ENCODE measurements at regions not wholly inside any gene's neighbourhood (a gene's known extent, or its start where the extent isn't known, plus 50 kb on each side); places are given as distances from the start of the nearest gene placed in this dataset.

GRCh38 chr6:148116001-148116400, 226.6 kb upstream of the SASH1 start:
- no peak overlapping the region for H2AFZ ChIP-seq (ENCODE audit: low read length)
- H3K4me2 ChIP-seq (ENCODE audit: low read depth, low read length, poor library complexity, severe bottlenecking): no peak overlapping the region
- no peaks in the 10 kb centered on the region for H3K79me2 ChIP-seq (ENCODE audit: low read length)
- H3K4me3 ChIP-seq (ENCODE audit: low read length): no peak overlapping the region
- no peaks in the 10 kb centered on the region for H4K20me1 ChIP-seq (ENCODE audit: insufficient read depth, low read depth, low read length)
- no peaks in the 10 kb centered on the region for H3K27me3 ChIP-seq (ENCODE audit: low read length)
- no peaks in the 10 kb centered on the region for H3K9me3 ChIP-seq (ENCODE audit: low read length)
- H3K27ac ChIP-seq (ENCODE audit: low read length): no peak overlapping the region
- no peak for DNase-seq
- no peaks in the 10 kb centered on the region for H3K4me1 ChIP-seq (ENCODE audit: low read length)
- no peaks in the 10 kb centered on the region for H3K36me3 ChIP-seq (ENCODE audit: insufficient read depth, low read length)
- H3K9ac ChIP-seq (ENCODE audit: low read length): no peak overlapping the region
- no peaks in the 10 kb centered on the region for H3K9me2 ChIP-seq (replicated peaks; ENCODE audit: insufficient read depth, low read length)

DNA sequence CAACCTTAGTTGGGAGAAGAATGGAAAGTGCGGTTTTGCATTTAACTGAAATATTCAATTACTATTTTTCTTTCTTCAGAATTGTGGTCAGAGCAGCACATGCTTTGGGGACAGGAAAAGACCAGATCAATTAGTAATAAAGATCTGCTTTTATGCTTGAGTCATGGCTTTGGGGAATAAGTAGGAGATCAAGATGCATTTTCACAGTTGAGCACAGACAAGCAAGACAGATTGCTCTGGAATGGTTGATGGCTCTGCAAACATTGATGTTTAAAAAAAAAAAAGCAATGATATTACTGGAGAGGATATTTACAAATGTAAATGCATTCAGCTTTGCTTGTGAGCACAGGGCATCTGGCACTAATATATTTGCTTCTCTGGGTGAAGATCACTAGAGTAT, 224.4 kb upstream of the SASH1 start:
- Histone ChIP-seq H3K4me1 (ENCODE audit: low read length) (no peaks in the 10 kb centered on the region), H3K27ac (ENCODE audit: low read length) (no peak overlapping the region), H3K9me2 (replicated peaks; ENCODE audit: insufficient read depth, low read length) (no peaks in the 10 kb centered on the region), H3K79me2 (ENCODE audit: low read length) (no peaks in the 10 kb centered on the region), H3K4me2 (ENCODE audit: low read depth, low read length, poor library complexity, severe bottlenecking) (no peak overlapping the region), H3K9me3 (ENCODE audit: low read length) (no peaks in the 10 kb centered on the region), H3K4me3 (ENCODE audit: low read length) (no peak overlapping the region), H2AFZ (ENCODE audit: low read length) (no peak overlapping the region), H3K9ac (ENCODE audit: low read length) (no peak overlapping the region), H4K20me1 (ENCODE audit: insufficient read depth, low read depth, low read length) (no peaks in the 10 kb centered on the region), H3K27me3 (ENCODE audit: low read length) (no peaks in the 10 kb centered on the region), H3K36me3 (ENCODE audit: insufficient read depth, low read length) (no peaks in the 10 kb centered on the region)
- no peak for DNase-seq

DNA sequence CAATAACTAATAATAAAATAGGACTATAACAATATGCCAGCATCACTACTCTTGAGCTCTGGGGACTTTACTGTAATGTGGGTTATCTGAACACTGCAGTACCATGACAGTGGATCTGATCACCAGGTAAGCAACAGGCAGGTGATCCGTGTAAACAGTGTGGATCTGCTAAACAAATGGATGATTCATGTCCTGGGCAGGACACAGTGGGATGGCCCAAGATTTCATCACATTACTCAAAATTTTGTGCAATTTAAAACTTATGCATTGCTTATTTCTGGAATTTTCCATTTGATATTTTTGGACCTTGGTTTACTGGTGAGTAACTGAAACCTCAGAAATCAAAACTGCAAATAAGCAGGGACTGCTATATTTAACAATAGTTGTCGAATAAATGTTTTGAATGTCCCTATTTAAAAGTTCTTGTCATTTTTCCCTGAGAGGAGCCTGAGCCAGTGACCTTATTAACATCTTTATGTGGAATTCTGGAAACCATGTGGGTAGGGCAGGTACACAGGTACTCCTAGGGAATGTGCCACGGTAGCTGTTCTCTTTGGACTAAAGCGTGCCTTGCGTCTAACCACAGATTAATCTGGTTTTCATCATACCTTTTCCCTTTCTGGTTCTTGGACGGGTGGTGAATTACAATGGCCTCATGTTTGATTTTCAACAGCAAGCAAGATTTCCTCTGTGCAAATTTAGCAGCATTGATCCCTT, 214.5 kb upstream of the SASH1 start:
- no peaks in the 10 kb centered on the region for H3K36me3 ChIP-seq (ENCODE audit: insufficient read depth, low read length)
- no peaks in the 10 kb centered on the region for H3K27me3 ChIP-seq (ENCODE audit: low read length)

DNA sequence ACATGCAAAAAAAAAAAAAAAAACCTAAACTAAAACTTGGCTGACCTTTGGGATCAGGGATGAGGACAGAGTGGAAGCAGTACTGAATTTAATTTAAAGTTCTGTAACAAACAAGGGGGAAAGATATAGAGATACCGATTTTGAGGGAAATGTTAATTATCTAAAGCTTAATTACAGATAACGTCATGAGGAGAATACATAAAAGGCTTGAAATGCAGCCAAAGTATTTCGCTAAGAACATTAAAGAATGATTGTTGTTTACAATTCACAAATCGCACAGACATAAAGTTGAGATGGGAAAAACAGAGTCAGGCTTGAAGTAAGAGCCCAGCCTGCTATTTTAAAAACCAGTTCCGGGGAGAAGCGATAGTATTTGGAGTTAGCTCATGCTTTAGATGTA, 208.0 kb upstream of the SASH1 start:
- Histone ChIP-seq H2AFZ (ENCODE audit: low read length) (no peak overlapping the region), H3K9me2 (replicated peaks; ENCODE audit: insufficient read depth, low read length) (no peaks in the 10 kb centered on the region), H3K4me2 (ENCODE audit: low read depth, low read length, poor library complexity, severe bottlenecking) (no peak overlapping the region), H3K9ac (ENCODE audit: low read length) (no peak overlapping the region), H4K20me1 (ENCODE audit: insufficient read depth, low read depth, low read length) (no peaks in the 10 kb centered on the region), H3K4me3 (ENCODE audit: low read length) (no peak overlapping the region), H3K27me3 (ENCODE audit: low read length) (no peaks in the 10 kb centered on the region), H3K9me3 (ENCODE audit: low read length) (no peaks in the 10 kb centered on the region), H3K27ac (ENCODE audit: low read length) (no peak overlapping the region), H3K79me2 (ENCODE audit: low read length) (no peaks in the 10 kb centered on the region), H3K36me3 (ENCODE audit: insufficient read depth, low read length) (no peaks in the 10 kb centered on the region), H3K4me1 (ENCODE audit: low read length) (no peaks in the 10 kb centered on the region)
- no peak for DNase-seq

More for the DNA sequence above, 214.5 kb upstream of the SASH1 start:
- Histone ChIP-seq H3K9me2 (replicated peaks; ENCODE audit: insufficient read depth, low read length) (no peaks in the 10 kb centered on the region), H3K9me3 (ENCODE audit: low read length) (no peaks in the 10 kb centered on the region), H3K9ac (ENCODE audit: low read length) (no peak overlapping the region), H3K4me2 (ENCODE audit: low read depth, low read length, poor library complexity, severe bottlenecking) (no peak overlapping the region), H2AFZ (ENCODE audit: low read length) (no peak overlapping the region), H3K4me3 (ENCODE audit: low read length) (no peak overlapping the region), H3K27ac (ENCODE audit: low read length) (no peak overlapping the region), H3K79me2 (ENCODE audit: low read length) (no peaks in the 10 kb centered on the region), H3K4me1 (ENCODE audit: low read length) (no peaks in the 10 kb centered on the region), H4K20me1 (ENCODE audit: insufficient read depth, low read depth, low read length) (no peaks in the 10 kb centered on the region)
- no peak for DNase-seq

DNA sequence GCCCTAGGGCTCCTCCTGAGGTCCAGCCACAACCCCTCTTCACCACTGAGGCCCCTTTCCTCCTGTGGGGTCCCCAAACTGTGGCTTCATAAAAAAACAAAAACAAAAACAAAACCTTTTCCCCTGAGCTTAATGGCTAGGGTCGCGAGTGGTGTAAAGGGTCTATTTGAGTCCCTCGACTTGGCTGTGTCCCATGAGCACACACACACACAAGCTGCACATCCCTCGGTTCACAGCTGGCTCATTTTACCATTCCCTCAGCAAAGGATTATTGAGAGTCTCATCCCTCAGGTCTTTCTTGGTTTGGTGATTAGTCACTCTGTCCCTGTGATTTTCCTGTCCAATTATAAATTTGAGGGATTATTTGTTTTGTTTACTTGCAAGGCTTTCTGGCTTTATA, 206.1 kb upstream of the SASH1 start:
- DNase-seq: no peak
- no peak overlapping the region for H3K27ac ChIP-seq (ENCODE audit: low read length)
- H3K9me3 ChIP-seq (ENCODE audit: low read length): no peaks in the 10 kb centered on the region
- no peaks in the 10 kb centered on the region for H3K36me3 ChIP-seq (ENCODE audit: insufficient read depth, low read length)
- no peaks in the 10 kb centered on the region for H3K79me2 ChIP-seq (ENCODE audit: low read length)
- no peak overlapping the region for H3K4me2 ChIP-seq (ENCODE audit: low read depth, low read length, poor library complexity, severe bottlenecking)
- no peak overlapping the region for H2AFZ ChIP-seq (ENCODE audit: low read length)
- H3K9ac ChIP-seq (ENCODE audit: low read length): no peak overlapping the region
- H3K27me3 ChIP-seq (ENCODE audit: low read length): no peaks in the 10 kb centered on the region
- no peaks in the 10 kb centered on the region for H3K4me1 ChIP-seq (ENCODE audit: low read length)
- H3K4me3 ChIP-seq (ENCODE audit: low read length): no peak overlapping the region
- no peaks in the 10 kb centered on the region for H4K20me1 ChIP-seq (ENCODE audit: insufficient read depth, low read depth, low read length)
- no peaks in the 10 kb centered on the region for H3K9me2 ChIP-seq (replicated peaks; ENCODE audit: insufficient read depth, low read length)

DNA sequence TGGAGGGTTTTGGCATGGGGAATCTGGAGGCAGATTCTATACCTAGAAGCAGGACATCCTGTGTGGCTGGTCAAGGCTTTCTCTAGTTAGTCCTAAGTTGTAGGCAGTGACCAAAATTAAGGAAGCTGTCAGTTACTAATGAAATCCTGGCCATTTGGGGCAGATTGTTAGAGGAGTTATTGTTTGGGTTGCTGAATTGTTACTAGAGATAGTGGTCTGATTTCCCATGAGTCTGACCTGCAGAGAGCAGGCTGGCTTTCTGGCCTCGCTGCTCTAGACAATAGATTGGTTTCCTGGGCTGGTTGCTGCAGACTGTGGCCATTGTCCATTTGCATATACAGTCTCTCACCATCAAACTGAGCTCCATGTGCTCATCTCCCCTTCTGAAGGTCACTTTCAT, 205.0 kb upstream of the SASH1 start:
- Histone ChIP-seq H3K27me3 (ENCODE audit: low read length) (no peaks in the 10 kb centered on the region), H3K4me2 (ENCODE audit: low read depth, low read length, poor library complexity, severe bottlenecking) (no peak overlapping the region), H3K4me3 (ENCODE audit: low read length) (no peak overlapping the region), H3K79me2 (ENCODE audit: low read length) (no peaks in the 10 kb centered on the region), H3K9ac (ENCODE audit: low read length) (no peak overlapping the region), H4K20me1 (ENCODE audit: insufficient read depth, low read depth, low read length) (no peaks in the 10 kb centered on the region), H3K9me3 (ENCODE audit: low read length) (no peaks in the 10 kb centered on the region), H3K27ac (ENCODE audit: low read length) (no peak overlapping the region), H3K4me1 (ENCODE audit: low read length) (no peaks in the 10 kb centered on the region), H2AFZ (ENCODE audit: low read length) (no peak overlapping the region), H3K9me2 (replicated peaks; ENCODE audit: insufficient read depth, low read length) (no peaks in the 10 kb centered on the region), H3K36me3 (ENCODE audit: insufficient read depth, low read length) (no peaks in the 10 kb centered on the region)
- DNase-seq: no peak

DNA sequence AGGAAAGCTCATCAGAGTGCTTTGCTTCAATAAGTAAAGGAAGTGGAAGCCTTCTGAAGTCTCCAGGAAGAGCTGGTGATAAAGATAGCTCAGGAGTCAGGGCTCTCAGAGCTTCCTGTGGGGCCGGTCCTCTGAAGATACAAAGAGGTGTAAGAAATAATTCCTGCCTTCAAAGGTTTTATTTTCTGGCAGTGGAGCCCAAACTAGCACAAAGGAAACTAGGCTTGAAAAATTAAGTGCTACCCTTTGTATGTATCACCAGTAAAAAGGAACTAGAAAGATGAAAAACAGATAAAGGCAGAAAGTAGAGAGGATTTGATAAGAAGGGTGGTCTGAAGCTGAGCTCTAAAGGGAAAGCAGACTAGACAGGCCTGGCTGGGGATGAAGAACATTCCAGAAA, 204.1 kb upstream of the SASH1 start:
- Histone ChIP-seq H3K27me3 (ENCODE audit: low read length) (no peaks in the 10 kb centered on the region), H4K20me1 (ENCODE audit: insufficient read depth, low read depth, low read length) (no peaks in the 10 kb centered on the region), H3K4me3 (ENCODE audit: low read length) (no peak overlapping the region), H3K36me3 (ENCODE audit: insufficient read depth, low read length) (no peaks in the 10 kb centered on the region), H3K9ac (ENCODE audit: low read length) (no peak overlapping the region), H3K79me2 (ENCODE audit: low read length) (no peaks in the 10 kb centered on the region), H3K27ac (ENCODE audit: low read length) (no peak overlapping the region), H3K9me3 (ENCODE audit: low read length) (no peaks in the 10 kb centered on the region), H3K4me2 (ENCODE audit: low read depth, low read length, poor library complexity, severe bottlenecking) (no peak overlapping the region), H3K9me2 (replicated peaks; ENCODE audit: insufficient read depth, low read length) (no peaks in the 10 kb centered on the region), H3K4me1 (ENCODE audit: low read length) (no peaks in the 10 kb centered on the region), H2AFZ (ENCODE audit: low read length) (no peak overlapping the region)
- DNase-seq: no peak

- no peaks in the 10 kb centered on the region for H3K27me3 ChIP-seq (ENCODE audit: low read length)
- H3K79me2 ChIP-seq (ENCODE audit: low read length): no peaks in the 10 kb centered on the region
- no peak overlapping the region for H3K4me3 ChIP-seq (ENCODE audit: low read length)
- H3K4me2 ChIP-seq (ENCODE audit: low read depth, low read length, poor library complexity, severe bottlenecking): no peak overlapping the region
- no peak overlapping the region for H2AFZ ChIP-seq (ENCODE audit: low read length)
- no peaks in the 10 kb centered on the region for H4K20me1 ChIP-seq (ENCODE audit: insufficient read depth, low read depth, low read length)
- no peak overlapping the region for H3K27ac ChIP-seq (ENCODE audit: low read length)
- DNase-seq: no peak
- H3K36me3 ChIP-seq (ENCODE audit: insufficient read depth, low read length): no peaks in the 10 kb centered on the region
- no peaks in the 10 kb centered on the region for H3K9me2 ChIP-seq (replicated peaks; ENCODE audit: insufficient read depth, low read length)
- H3K4me1 ChIP-seq (ENCODE audit: low read length): peaks cover 5% of the 10 kb centered on the region; the same call in 1 of the 2 replicates
- no peaks in the 10 kb centered on the region for H3K9me3 ChIP-seq (ENCODE audit: low read length)
- no peak overlapping the region for H3K9ac ChIP-seq (ENCODE audit: low read length)
These were observed 201.7 kb upstream of the SASH1 start for GRCh38 chr6:148140772-148141557.
